Left ventricle myocardium inferior (tissue), 1 donor: ENCODE measurements at regions not wholly inside any gene's neighbourhood (a gene's known extent, or its start where the extent isn't known, plus 50 kb on each side); places are given as distances from the start of the nearest gene placed in this dataset.

Source experiments
- DNase-seq: peaks from one replicate; pipeline ENCODE4 v3.0.0-alpha.2; 2020
- H3K27ac ChIP-seq: fragments of 200-600 bp; replicated peaks from 2 replicates; pipeline ENCODE4 v1.8.0; 2021
- H3K27me3 ChIP-seq: fragments of 200-600 bp; 2 replicates; pipeline ENCODE4 v1.8.0; 2021; ENCODE audit warnings: low read depth
- H3K36me3 ChIP-seq: fragments of 200-600 bp; 2 replicates; pipeline ENCODE4 v1.8.0; 2021
- H3K4me1 ChIP-seq: fragments of 200-600 bp; 2 replicates; pipeline ENCODE4 v1.8.0; 2021
- H3K4me3 ChIP-seq: fragments of 200-600 bp; 2 replicates; pipeline ENCODE4 v1.8.0; 2021; ENCODE audit warnings: mild to moderate bottlenecking, moderate library complexity
- H3K9me3 ChIP-seq: fragments of 200-600 bp; replicated peaks from 2 replicates; pipeline ENCODE4 v1.8.0; 2021
- CTCF ChIP-seq: fragments of 200-600 bp; IDR thresholded peaks from 2 replicates; pipeline ENCODE4 v1.8.0; 2021; ENCODE audit warnings: antibody characterized with exemption, mild to moderate bottlenecking, borderline replicate concordance
- intact Hi-C: fragments of 100-400 bp; cut with micrococcal nuclease; formaldehyde crosslinking; loops from one replicate; pipeline ENCODE4 v1.11.0; 2022
- donor health status: DM: no; HTN: yes; CAD: no; lungs with severe emphysema.

- DNase-seq = no peak
- intact Hi-C loops = no loop called here
- Histone ChIP-seq H3K27me3 (peaks cover 44% of the 10 kb centered on the region), H3K4me3 (no peak overlapping the region), H3K4me1 (no peaks in the 10 kb centered on the region), H3K27ac (no peak overlapping the region), H3K9me3 (no peaks in the 10 kb centered on the region), H3K36me3 (no peaks in the 10 kb centered on the region)
- no peak for TF ChIP-seq CTCF
Measured at GRCh38 chr11:116460156-116460920, 312.4 kb downstream of the BUD13 start.

- intact Hi-C loops = no loop called here
- H3K4me1 ChIP-seq = no peaks in the 10 kb centered on the region
- no peaks in the 10 kb centered on the region for H3K36me3 ChIP-seq
- peaks cover 44% of the 10 kb centered on the region for H3K27me3 ChIP-seq
- no peak for DNase-seq
- H3K27ac ChIP-seq = no peak overlapping the region
- H3K9me3 ChIP-seq = no peaks in the 10 kb centered on the region
- no peak for TF ChIP-seq CTCF
- H3K4me3 ChIP-seq = no peak overlapping the region
Measured at GRCh38 chr11:116459185-116460045, 313.4 kb downstream of the BUD13 start.

- no peaks in the 10 kb centered on the region for H3K4me1 ChIP-seq
- no peak for DNase-seq
- no peak overlapping the region for H3K4me3 ChIP-seq
- TF ChIP-seq CTCF = no peak
- no peaks in the 10 kb centered on the region for H3K36me3 ChIP-seq
- intact Hi-C loops = no loop called here
- H3K27me3 ChIP-seq = peaks cover 44% of the 10 kb centered on the region
- H3K27ac ChIP-seq = no peak overlapping the region
- no peaks in the 10 kb centered on the region for H3K9me3 ChIP-seq
Measured at GRCh38 chr11:116458546-116458945, 314.2 kb downstream of the BUD13 start.

- no peak for TF ChIP-seq CTCF
- Histone ChIP-seq H3K36me3 (no peaks in the 10 kb centered on the region), H3K27me3 (peaks cover 44% of the 10 kb centered on the region), H3K4me3 (no peak overlapping the region), H3K4me1 (no peaks in the 10 kb centered on the region), H3K9me3 (no peaks in the 10 kb centered on the region), H3K27ac (no peak overlapping the region)
- intact Hi-C loops = no loop called here
- no peak for DNase-seq
Measured at GRCh38 chr11:116457336-116458007, 315.3 kb downstream of the BUD13 start.

- DNase-seq = no peak
- intact Hi-C loops = no loop called here
- Histone ChIP-seq H3K27ac (no peak overlapping the region), H3K4me3 (no peak overlapping the region), H3K4me1 (no peaks in the 10 kb centered on the region), H3K36me3 (no peaks in the 10 kb centered on the region), H3K9me3 (peaks cover 14% of the 10 kb centered on the region), H3K27me3 (peaks cover 28% of the 10 kb centered on the region)
- TF ChIP-seq CTCF = no peak
Measured at GRCh38 chr11:116454951-116455350, 317.8 kb downstream of the BUD13 start.
